ENCODE measurements at regions not wholly inside any gene's neighbourhood (a gene's known extent, or its start where the extent isn't known, plus 50 kb on each side); places are given as distances from the start of the nearest gene placed in this dataset.

GRCh38 chr2:139394801-139395200 is 614.6 kb upstream of the NXPH2 start:
- no peak for TF ChIP-seq CTCF (IDR thresholded peaks at IDR 0.05; ENCODE audit: low read length)
- TF ChIP-seq EZH2 (IDR thresholded peaks at IDR 0.05; ENCODE audit: borderline replicate concordance, low read length) = no peak

All from OCI-LY1 (cell line).